ENCODE measurements at regions not wholly inside any gene's neighbourhood (a gene's known extent, or its start where the extent isn't known, plus 50 kb on each side); places are given as distances from the start of the nearest gene placed in this dataset.

- H3K4me1 Mint-ChIP-seq = peaks cover 3% of the 10 kb centered on the region
- H3K27me3 Mint-ChIP-seq = peaks cover 10% of the 10 kb centered on the region
- no peak overlapping the region for H3K4me3 Mint-ChIP-seq
- H3K27ac Mint-ChIP-seq = no peak overlapping the region
- H3K36me3 Mint-ChIP-seq = no peaks in the 10 kb centered on the region
- no peak for ATAC-seq (ENCODE audit: low read depth)
- peaks cover 2% of the 10 kb centered on the region for H3K9me3 Mint-ChIP-seq
- DNase-seq (ENCODE audit: low spot score in 2 of 2) = no peak
Measured at GRCh38 chr13:110826861-110827672, 87.8 kb downstream of the ANKRD10 start.
